Natural killer cell (primary cell): ENCODE measurements at regions not wholly inside any gene's neighbourhood (a gene's known extent, or its start where the extent isn't known, plus 50 kb on each side); places are given as distances from the start of the nearest gene placed in this dataset.
"Not testable (repeated sequence)": the region's sequence is repeated elsewhere in the genome, so short reads cannot be mapped to it uniquely, and the experiment has no call there.

ENCODE experiments used
- ATAC-seq, 3 donors: fragments of 150-1000 bp in 2 of 3; fragments of 200-7000 bp in 1 of 3; cut with Tn5 transposase; 1 replicate in 1 of 3; 2 replicates in 2 of 3; pipeline ENCODE4 v1.10.0; 2021; ENCODE audit warnings: mild to moderate bottlenecking in 2 of 3, moderate library complexity in 2 of 3
- DNase-seq, 2 donors: peaks; one replicate each; pipeline versions ENCODE4 v3.0.0 to v3.0.0-alpha.2; 2013 to 2021; ENCODE audit warnings: mixed read lengths in 1 of 2
- H3K27ac ChIP-seq: one replicate; pipeline ENCODE4 v1.5.1; 2013; ENCODE audit warnings: mild to moderate bottlenecking, low read length
- H3K27me3 ChIP-seq: one replicate; pipeline ENCODE4 v1.6.1; 2013; ENCODE audit warnings: low read length; ENCODE audit not compliant: control insufficient read depth, insufficient read depth
- H3K36me3 ChIP-seq: one replicate; pipeline ENCODE4 v1.6.1; 2013; ENCODE audit warnings: low read length; ENCODE audit not compliant: control insufficient read depth, insufficient read depth
- H3K4me1 ChIP-seq: one replicate; pipeline ENCODE4 v1.6.1; 2013; ENCODE audit warnings: low read length; ENCODE audit not compliant: control insufficient read depth, insufficient read depth
- H3K4me3 ChIP-seq: one replicate; pipeline ENCODE4 v1.5.1; 2013; ENCODE audit warnings: low read length
- H3K9me3 ChIP-seq: one replicate; pipeline ENCODE4 v1.6.1; 2013; ENCODE audit warnings: low read length; ENCODE audit not compliant: control insufficient read depth, insufficient read depth
- H3K27ac Mint-ChIP-seq, 2 donors: one replicate each; pipeline ENCODE4 v1.8.0; 2022; ENCODE audit warnings: mild to moderate bottlenecking in 2 of 2, mixed read lengths in 2 of 2, moderate library complexity in 1 of 2
- H3K27me3 Mint-ChIP-seq, 2 donors: one replicate each; pipeline ENCODE4 v1.8.0; 2022; ENCODE audit warnings: low read depth in 2 of 2, mixed read lengths in 2 of 2
- H3K36me3 Mint-ChIP-seq: one replicate; pipeline ENCODE4 v1.8.0; 2022; ENCODE audit warnings: mixed read lengths
- H3K4me1 Mint-ChIP-seq, 2 donors: one replicate each; pipeline ENCODE4 v1.8.0; 2022; ENCODE audit warnings: mixed read lengths in 2 of 2
- H3K4me3 Mint-ChIP-seq: one replicate; pipeline ENCODE4 v1.8.0; 2022; ENCODE audit warnings: mild to moderate bottlenecking, moderate library complexity, mixed read lengths
- H3K9me3 Mint-ChIP-seq, 2 donors: one replicate each; pipeline ENCODE4 v1.8.0; 2022; ENCODE audit warnings: mixed read lengths in 2 of 2
- WGBS: methylation state at CpG from one replicate; pipeline ENCODE4 v1.1.7; 2013; ENCODE audit warnings: missing lambda C conversion rate; ENCODE audit not compliant: insufficient coverage; 5-methylcytosine and 5-hydroxymethylcytosine counted together
- intact Hi-C: fragments of 100-400 bp; cut with micrococcal nuclease; formaldehyde crosslinking; loops from one replicate; pipeline ENCODE4 v1.14.2; 2022
- TF ChIP-seq, protein P1 (sequence below): fragments of 200-600 bp; IDR thresholded peaks from one replicate; pipeline ENCODE4 v1.8.0; 2022; ENCODE audit warnings: antibody characterized with exemption

DNA sequence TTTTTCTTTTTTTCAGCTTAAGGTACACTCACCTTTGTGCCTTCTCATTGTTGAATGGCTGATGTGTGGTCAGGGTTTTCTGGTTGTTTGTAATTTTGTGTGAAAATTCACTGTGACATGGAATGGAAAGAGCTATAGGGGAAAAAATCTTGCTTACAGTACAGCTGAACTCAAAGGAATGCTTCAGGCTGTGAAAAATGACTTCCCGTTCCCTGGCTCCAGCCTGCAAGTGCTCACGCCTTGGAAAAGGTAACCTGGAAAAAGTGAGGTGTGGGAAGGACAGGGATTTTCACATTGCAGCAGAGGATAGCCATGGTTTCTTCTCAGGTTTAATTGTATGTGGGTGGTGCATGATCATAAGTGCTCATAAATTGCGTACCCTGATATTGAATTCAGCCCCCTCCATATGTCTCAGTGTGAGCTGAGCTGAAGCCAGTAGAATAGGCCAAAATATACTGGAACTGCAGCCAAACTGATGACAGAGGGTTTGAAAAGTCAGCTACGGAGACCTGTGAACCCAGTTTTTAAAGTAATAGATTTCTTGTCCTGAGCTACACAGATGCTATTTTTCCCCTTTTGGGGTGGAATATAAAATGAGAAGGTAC is 228.7 kb upstream of the RASGRP1 start:
- Mint-ChIP-seq H3K4me3 (no peak overlapping the region), H3K36me3 (no peaks in the 10 kb centered on the region), H3K4me1 (no peaks in the 10 kb centered on the region), H3K27me3 (peaks cover 14 to 18% of the 10 kb centered on the region in 2 donors), H3K9me3 (no peaks in the 10 kb centered on the region), H3K27ac (no peak overlapping the region)
- TF ChIP-seq, protein P1, sequence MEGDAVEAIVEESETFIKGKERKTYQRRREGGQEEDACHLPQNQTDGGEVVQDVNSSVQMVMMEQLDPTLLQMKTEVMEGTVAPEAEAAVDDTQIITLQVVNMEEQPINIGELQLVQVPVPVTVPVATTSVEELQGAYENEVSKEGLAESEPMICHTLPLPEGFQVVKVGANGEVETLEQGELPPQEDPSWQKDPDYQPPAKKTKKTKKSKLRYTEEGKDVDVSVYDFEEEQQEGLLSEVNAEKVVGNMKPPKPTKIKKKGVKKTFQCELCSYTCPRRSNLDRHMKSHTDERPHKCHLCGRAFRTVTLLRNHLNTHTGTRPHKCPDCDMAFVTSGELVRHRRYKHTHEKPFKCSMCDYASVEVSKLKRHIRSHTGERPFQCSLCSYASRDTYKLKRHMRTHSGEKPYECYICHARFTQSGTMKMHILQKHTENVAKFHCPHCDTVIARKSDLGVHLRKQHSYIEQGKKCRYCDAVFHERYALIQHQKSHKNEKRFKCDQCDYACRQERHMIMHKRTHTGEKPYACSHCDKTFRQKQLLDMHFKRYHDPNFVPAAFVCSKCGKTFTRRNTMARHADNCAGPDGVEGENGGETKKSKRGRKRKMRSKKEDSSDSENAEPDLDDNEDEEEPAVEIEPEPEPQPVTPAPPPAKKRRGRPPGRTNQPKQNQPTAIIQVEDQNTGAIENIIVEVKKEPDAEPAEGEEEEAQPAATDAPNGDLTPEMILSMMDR: no peak
- ATAC-seq (no peak), DNase-seq (no peak)
- H3K36me3 ChIP-seq: no peaks in the 10 kb centered on the region
- 76% methylated on average over 4 of the region's 4 CpGs for WGBS
- no peak overlapping the region for H3K27ac ChIP-seq
- intact Hi-C loops: no loop called here
- no peaks in the 10 kb centered on the region for H3K9me3 ChIP-seq
- H3K27me3 ChIP-seq: no peaks in the 10 kb centered on the region
- no peaks in the 10 kb centered on the region for H3K4me1 ChIP-seq
- no peak overlapping the region for H3K4me3 ChIP-seq

DNA sequence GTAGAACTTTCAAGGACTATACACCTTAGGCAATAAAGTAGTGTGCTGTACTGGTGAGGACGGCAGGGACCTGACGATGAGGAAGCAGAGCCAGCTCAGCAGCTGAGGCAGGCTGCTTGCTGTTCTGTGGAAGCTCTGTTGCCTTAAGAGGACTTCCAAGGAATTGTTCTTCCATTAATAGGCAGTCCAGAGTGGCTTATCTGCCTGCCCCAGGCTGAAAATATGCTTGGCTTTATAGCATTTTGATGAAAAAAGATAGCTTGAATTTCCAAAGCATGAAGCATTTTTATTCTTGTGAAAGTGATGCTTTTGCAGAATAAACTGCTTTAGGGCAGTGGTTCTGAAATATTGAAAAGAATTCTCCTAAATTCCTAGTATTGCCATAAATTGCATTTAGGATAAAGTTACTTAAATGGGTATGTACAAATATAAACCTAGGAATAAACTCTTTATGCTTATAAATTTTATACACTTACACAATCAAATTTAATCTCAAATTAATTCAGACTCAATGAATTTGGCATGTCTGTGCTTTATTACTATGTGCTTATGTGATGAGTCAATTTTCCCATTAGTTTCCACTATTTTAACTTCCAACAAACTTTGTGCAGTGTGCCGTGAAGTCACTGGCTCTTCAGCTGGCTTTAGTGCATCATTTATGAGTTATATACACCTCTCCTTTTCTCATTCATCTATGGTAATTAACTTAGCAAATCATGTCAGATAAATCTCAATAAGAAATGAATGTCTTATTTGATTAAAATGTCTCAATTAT is 231.0 kb upstream of the RASGRP1 start:
- Mint-ChIP-seq H3K27me3 (peaks cover 19 to 34% of the 10 kb centered on the region in 2 donors), H3K27ac (no peak overlapping the region), H3K4me1 (no peaks in the 10 kb centered on the region), H3K36me3 (no peaks in the 10 kb centered on the region), H3K4me3 (no peak overlapping the region), H3K9me3 (no peaks in the 10 kb centered on the region)
- H3K36me3 ChIP-seq: no peaks in the 10 kb centered on the region
- ATAC-seq (no peak), DNase-seq (no peak)
- H3K4me3 ChIP-seq: no peak overlapping the region
- no peaks in the 10 kb centered on the region for H3K27me3 ChIP-seq
- no peaks in the 10 kb centered on the region for H3K4me1 ChIP-seq
- TF ChIP-seq, protein P1: no peak
- intact Hi-C loops: no loop called here
- no peak overlapping the region for H3K27ac ChIP-seq
- no peaks in the 10 kb centered on the region for H3K9me3 ChIP-seq
- WGBS: 87% methylated on average over 3 of the region's 3 CpGs

GRCh38 chr15:38796589-38796988 is 232.0 kb upstream of the RASGRP1 start:
- no peaks in the 10 kb centered on the region for H3K27me3 ChIP-seq
- Mint-ChIP-seq H3K27ac (no peak overlapping the region), H3K4me3 (no peak overlapping the region), H3K27me3 (peaks cover 21 to 40% of the 10 kb centered on the region in 2 donors), H3K36me3 (no peaks in the 10 kb centered on the region), H3K4me1 (no peaks in the 10 kb centered on the region), H3K9me3 (no peaks in the 10 kb centered on the region)
- no peaks in the 10 kb centered on the region for H3K4me1 ChIP-seq
- intact Hi-C loops: no loop called here
- TF ChIP-seq, protein P1: no peak
- H3K27ac ChIP-seq: no peak overlapping the region
- DNase-seq (no peak), ATAC-seq (no peak)
- no peaks in the 10 kb centered on the region for H3K9me3 ChIP-seq
- no peak overlapping the region for H3K4me3 ChIP-seq
- WGBS: 97% methylated on average over 3 of the region's 3 CpGs
- H3K36me3 ChIP-seq: no peaks in the 10 kb centered on the region

DNA sequence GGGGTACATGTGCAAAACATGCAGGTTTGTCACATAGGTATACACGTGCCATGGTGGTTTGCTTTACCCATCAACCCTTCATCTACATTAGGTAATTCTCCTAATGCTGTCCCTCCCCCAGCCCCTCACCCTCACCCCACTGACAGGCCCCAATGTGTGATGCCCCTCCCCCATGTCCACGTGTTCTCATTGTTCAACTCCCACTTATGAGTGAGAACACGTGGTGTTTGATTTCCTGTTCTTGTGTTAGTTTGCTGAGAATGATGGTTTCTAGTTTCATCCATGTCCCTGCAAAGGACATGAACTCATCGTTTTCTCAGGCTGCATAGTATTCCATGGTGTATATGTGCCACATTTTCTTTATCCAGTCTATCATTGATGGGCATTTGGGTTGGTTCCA is 232.9 kb upstream of the RASGRP1 start:
- H3K4me1 Mint-ChIP-seq, ATAC-seq, H3K9me3 ChIP-seq, H3K4me3 Mint-ChIP-seq, H3K4me3 ChIP-seq, intact Hi-C loops, H3K27ac ChIP-seq, H3K36me3 ChIP-seq, DNase-seq, H3K36me3 Mint-ChIP-seq, H3K4me1 ChIP-seq, H3K27me3 ChIP-seq, H3K9me3 Mint-ChIP-seq, H3K27ac Mint-ChIP-seq: not testable (repeated sequence)
- H3K27me3 Mint-ChIP-seq: peaks cover 26 to 48% of the 10 kb centered on the region in 2 donors
- WGBS: 83% methylated on average over 2 of the region's 4 CpGs

- H3K36me3 Mint-ChIP-seq, H3K9me3 ChIP-seq, H3K4me3 ChIP-seq, H3K36me3 ChIP-seq, intact Hi-C loops, H3K27ac ChIP-seq, H3K9me3 Mint-ChIP-seq, ATAC-seq, H3K4me1 ChIP-seq, H3K27ac Mint-ChIP-seq, H3K4me3 Mint-ChIP-seq, H3K27me3 ChIP-seq, DNase-seq, H3K4me1 Mint-ChIP-seq: not testable (repeated sequence)
- 60% methylated on average over 5 of the region's 5 CpGs for WGBS
- peaks cover 19 to 37% of the 10 kb centered on the region in 2 donors for H3K27me3 Mint-ChIP-seq
These were observed 234.6 kb upstream of the RASGRP1 start for GRCh38 chr15:38799202-38799601.
